HepG2 (cell line): ENCODE measurements at regions not wholly inside any gene's neighbourhood (a gene's known extent, or its start where the extent isn't known, plus 50 kb on each side); places are given as distances from the start of the nearest gene placed in this dataset.

Source experiments
- ATAC-seq: fragments of 200-7000 bp; cut with Tn5 transposase; 3 replicates; pipeline ENCODE4 v1.9.1; 2020; ENCODE audit warnings: mild to moderate bottlenecking, moderate library complexity
- BruUV-seq: library from RNA; stranded (reverse); fragments of 400-500 nt; replicated peaks from 2 replicates; lab custom pipeline; 2021; lab: Mats Ljungman, UMichigan
- CTCF ChIA-PET: fragments of 300-600 bp; formaldehyde crosslinking; extraction: SDS; loops from one replicate; lab custom pipeline; 2021; ENCODE audit warnings: low total read pairs, inconsistent platforms, low intra/inter-chr PET ratio; lab: Yijun Ruan, JAX
- POLR2A ChIA-PET: fragments of 350-600 bp; sonication (Branson Sonifier 250); formaldehyde crosslinking; loops from one replicate; lab custom pipeline; 2020; ENCODE audit warnings: antibody characterized with exemption, inconsistent platforms; lab: Yijun Ruan, JAX
- DNase-seq: peaks from one replicate; pipeline ENCODE4 v3.0.0-alpha.2; 2015; ENCODE audit warnings: low spot score
- FAIRE-seq: peaks from 3 replicates; lab custom pipeline; 2011; peaks lifted over from hg19 to GRCh38; lab: Jason Lieb, UNC
- H2AFZ ChIP-seq: one replicate; pipeline ENCODE4 v1.6.1; 2011; ENCODE audit warnings: low read length, inconsistent platforms
- H3K27ac ChIP-seq: fragments of 300-600 bp; 3 replicates; pipeline ENCODE4 v1.8.0; 2011; ENCODE audit warnings: mixed run types, mild to moderate bottlenecking, mixed read lengths, low read length, inconsistent platforms; ENCODE audit not compliant: insufficient read depth; ENCODE audit errors: extremely low read length
- H3K27me3 ChIP-seq, 2 experiments: fragments of 200-600 bp in 1 of 2; 2 replicates in 1 of 2; 3 replicates in 1 of 2; pipeline versions ENCODE4 v1.6.0 to v1.8.0; 2011; ENCODE audit warnings: low read length in 2 of 2, mild to moderate bottlenecking in 2 of 2, moderate library complexity in 2 of 2, inconsistent platforms in 1 of 2; ENCODE audit not compliant: insufficient read depth in 2 of 2, control insufficient read depth in 1 of 2
- H3K36me3 ChIP-seq, 2 experiments: fragments of 200-600 bp in 1 of 2; replicated peaks in 1 of 2; 2 replicates in 1 of 2; 3 replicates in 1 of 2; pipeline versions ENCODE4 v1.5.1 to v1.8.0; 2011; ENCODE audit warnings: low read length in 2 of 2, inconsistent platforms in 1 of 2; ENCODE audit not compliant: insufficient read depth in 2 of 2, control insufficient read depth in 1 of 2
- H3K4me1 ChIP-seq: 2 replicates; pipeline ENCODE4 v1.5.1; 2012; ENCODE audit warnings: low read length, inconsistent platforms; ENCODE audit not compliant: insufficient read depth
- H3K4me2 ChIP-seq: 2 replicates; pipeline ENCODE4 v1.6.0; 2011; ENCODE audit warnings: low read depth, low read length, inconsistent platforms
- H3K4me3 ChIP-seq, 3 experiments: fragments of 200-600 bp in 1 of 3; sonication (generic), shearing (Covaris generic) in 1 of 3; replicated peaks in 1 of 3; 2 replicates each; pipeline ENCODE4 v1.5.1; 2011 to 2016; ENCODE audit warnings: low read length in 3 of 3, inconsistent platforms in 2 of 3, low read depth in 2 of 3, mild to moderate bottlenecking in 2 of 3, control low read depth in 1 of 3, mixed read lengths in 1 of 3; ENCODE audit not compliant: insufficient read depth in 1 of 3
- H3K79me2 ChIP-seq: one replicate; pipeline ENCODE4 v1.6.1; 2011; ENCODE audit warnings: low read length, inconsistent platforms; ENCODE audit not compliant: insufficient read depth
- H3K9ac ChIP-seq: 2 replicates; pipeline ENCODE4 v1.6.0; 2011; ENCODE audit warnings: mild to moderate bottlenecking, low read depth, low read length, inconsistent platforms; ENCODE audit not compliant: insufficient read depth
- H3K9me3 ChIP-seq: 2 replicates; pipeline ENCODE4 v1.5.1; 2012; ENCODE audit warnings: mild to moderate bottlenecking, low read length
- H4K20me1 ChIP-seq: 2 replicates; pipeline ENCODE4 v1.6.0; 2011; ENCODE audit warnings: inconsistent platforms, mild to moderate bottlenecking, low read length, moderate library complexity; ENCODE audit not compliant: insufficient read depth
- DRAP1 ChIP-seq: IDR thresholded peaks from 2 replicates; pipeline ENCODE4 v1.6.1; 2016; ENCODE audit warnings: missing genetic modification reagents, missing compliant biosample characterization
- GTF2F1 ChIP-seq: fragments of 150-350 bp; IDR thresholded peaks from 2 replicates; pipeline ENCODE4 v1.6.1; 2014; ENCODE audit warnings: low read length
- MED13 ChIP-seq: sonication (generic); formaldehyde crosslinking; IDR thresholded peaks from 2 replicates; pipeline ENCODE4 v1.5.0; 2020; ENCODE audit warnings: missing genetic modification reagents
- MLXIP ChIP-seq: sonication (generic); formaldehyde crosslinking; IDR thresholded peaks from 2 replicates; pipeline ENCODE4 v1.9.0; 2021; ENCODE audit warnings: missing genetic modification reagents, borderline replicate concordance
- NONO ChIP-seq, 2 experiments: fragments of 450-650 bp in 1 of 2; sonication (generic) in 1 of 2; formaldehyde crosslinking in 1 of 2; IDR thresholded peaks in 1 of 2; conservative IDR thresholded peaks in 1 of 2; 2 replicates each; pipeline versions ENCODE4 v1.6.1 to v1.8.0; 2017 to 2022; ENCODE audit warnings: mild to moderate bottlenecking in 1 of 2, missing genetic modification reagents in 1 of 2, moderate library complexity in 1 of 2
- NR0B2 ChIP-seq: sonication (generic); formaldehyde crosslinking; IDR thresholded peaks from 2 replicates; pipeline ENCODE4 v1.4.0; 2020; ENCODE audit warnings: mild to moderate bottlenecking, missing genetic modification reagents
- PHF21A ChIP-seq: sonication (generic); formaldehyde crosslinking; IDR thresholded peaks from 2 replicates; pipeline ENCODE4 v1.5.0; 2020; ENCODE audit warnings: mild to moderate bottlenecking, missing genetic modification reagents
- POLR2A ChIP-seq, 2 experiments: IDR thresholded peaks; 2 replicates each; pipeline ENCODE4 v1.6.1; 2011; ENCODE audit warnings: low read depth in 2 of 2, low read length in 2 of 2, mild to moderate bottlenecking in 1 of 2, moderate library complexity in 1 of 2; ENCODE audit not compliant: insufficient read depth in 1 of 2
- RBM22 ChIP-seq: fragments of 200-400 bp; formaldehyde crosslinking; optimal IDR thresholded peaks from 2 replicates; pipeline ENCODE3; 2017; ENCODE audit warnings: mild to moderate bottlenecking, low read length, moderate library complexity
- SRF ChIP-seq: IDR thresholded peaks from 2 replicates; pipeline ENCODE4 v1.6.1; 2011; ENCODE audit warnings: mild to moderate bottlenecking, low read depth, low read length, moderate library complexity
- ZNF564 ChIP-seq: sonication (generic); formaldehyde crosslinking; IDR thresholded peaks from 2 replicates; pipeline ENCODE4 v1.8.1; 2023; ENCODE audit warnings: mild to moderate bottlenecking, missing genetic modification reagents
- ZNF570 ChIP-seq: sonication (generic); formaldehyde crosslinking; IDR thresholded peaks from 2 replicates; pipeline ENCODE4 v1.4.0; 2020; ENCODE audit warnings: mild to moderate bottlenecking, missing genetic modification reagents, borderline replicate concordance
- WGBS: methylation state at CpG from one replicate; pipeline ENCODE4 v1.1.6; 2017; ENCODE audit warnings: low lambda C conversion rate; 5-methylcytosine and 5-hydroxymethylcytosine counted together
- in situ Hi-C: cut with HindIII; loops from 2 replicates; pipeline ENCODE4 v1.10.0; 2017; ENCODE audit warnings: low pct_unique_long_range_greater_than_20kb; ENCODE audit not compliant: extremely low pct_ligation_motif_present
- intact Hi-C: fragments of 100-400 bp; cut with micrococcal nuclease; formaldehyde crosslinking; loops from one replicate; pipeline ENCODE4 v1.10.0; 2022; ENCODE audit not compliant: unreplicated experiment

- POLR2A ChIA-PET, result no interaction called here
- intact Hi-C loops (no loop called here), in situ Hi-C loops (no loop called here)
- peaks cover 0 to 6% of the 10 kb centered on the region in 2 experiments; a peak in 2 of 5 replicates for H3K27me3 ChIP-seq
- no peak overlapping the region for H2AFZ ChIP-seq
- no peak overlapping the region for H3K9ac ChIP-seq
- DNase-seq (no peak), FAIRE-seq (no peak), ATAC-seq (no peak)
- H3K27ac ChIP-seq, result no peak overlapping the region
- no peak overlapping the region for H3K4me2 ChIP-seq
- H4K20me1 ChIP-seq, result no peaks in the 10 kb centered on the region
- no peaks in the 10 kb centered on the region for H3K36me3 ChIP-seq
- H3K4me3 ChIP-seq, result no peak overlapping the region
- H3K9me3 ChIP-seq, result no peaks in the 10 kb centered on the region
- H3K4me1 ChIP-seq, result no peaks in the 10 kb centered on the region
- BruUV-seq, result no TSS peak
- CTCF ChIA-PET, result no interaction called here
- 16% methylated on average over 5 of the region's 5 CpGs for WGBS
- no peak for TF ChIP-seq SRF
- TF ChIP-seq RBM22, result no peak
- TF ChIP-seq POLR2A (IDR thresholded peaks at IDR 0.05; ENCODE audit: insufficient read depth in 1 of 2, low read depth in 2 of 2, low read length in 2 of 2), result no peak
- no peak for TF ChIP-seq GTF2F1
- no peak for TF ChIP-seq NONO (IDR thresholded peaks at IDR 0.05)
- no peak for TF ChIP-seq NONO (CRISPR knock-in tag; conservative IDR thresholded peaks at IDR 0.05)
- TF ChIP-seq PHF21A (CRISPR knock-in tag), result no peak
- no peak for TF ChIP-seq MED13 (CRISPR knock-in tag)
- TF ChIP-seq, all 625 proteins: peak for 0
- no peaks in the 10 kb centered on the region for H3K79me2 ChIP-seq
Observed at GRCh38 chr1:227420147-227420546, 101.9 kb upstream of the CDC42BPA start.

- H3K9ac ChIP-seq, result no peak overlapping the region
- no peak for TF ChIP-seq ZNF570
- TF ChIP-seq MLXIP (CRISPR knock-in tag), result no peak
- no peak for TF ChIP-seq ZNF564 (CRISPR knock-in tag)
- no peak for TF ChIP-seq DRAP1
- no peak for TF ChIP-seq NR0B2 (CRISPR knock-in tag)
- in situ Hi-C loops (no loop called here), intact Hi-C loops (no loop called here)
- H3K36me3 ChIP-seq, result no peaks in the 10 kb centered on the region
- FAIRE-seq, result no peak
- no peak for DNase-seq
- no peaks in the 10 kb centered on the region for H3K9me3 ChIP-seq
- H3K27me3 ChIP-seq, result peaks cover 0 to 5% of the 10 kb centered on the region in 2 experiments; a peak in 2 of 5 replicates
- H4K20me1 ChIP-seq, result no peaks in the 10 kb centered on the region
- WGBS, result 15% methylated on average over 2 of the region's 2 CpGs
- ChIA-PET POLR2A (no interaction called here), CTCF (no interaction called here)
- no peaks in the 10 kb centered on the region for H3K79me2 ChIP-seq
- no peak overlapping the region for H3K4me3 ChIP-seq
- H3K4me1 ChIP-seq, result no peaks in the 10 kb centered on the region
- no peak overlapping the region for H2AFZ ChIP-seq
- ATAC-seq, result no peak
- no peak overlapping the region for H3K4me2 ChIP-seq
- BruUV-seq, result no TSS peak
- no peak overlapping the region for H3K27ac ChIP-seq
Observed at GRCh38 chr1:227417756-227418480, 99.6 kb upstream of the CDC42BPA start.
